SJSA1 (cell line): ENCODE measurements at regions not wholly inside any gene's neighbourhood (a gene's known extent, or its start where the extent isn't known, plus 50 kb on each side); places are given as distances from the start of the nearest gene placed in this dataset.

Experiments
- DNase-seq, 2 experiments: peaks; one replicate each; pipeline ENCODE4 v3.0.0-alpha.2; 2015 to 2020; ENCODE audit warnings: low spot score in 2 of 2, low read depth in 1 of 2
- H3K27ac ChIP-seq: fragments of 250-450 bp; sonication (Bioruptor Pico); 2 replicates; pipeline ENCODE4 v1.5.1; 2020; ENCODE audit warnings: mild to moderate bottlenecking, moderate library complexity
- H3K27me3 ChIP-seq: fragments of 250-450 bp; sonication (Bioruptor Pico); replicated peaks from 2 replicates; pipeline ENCODE4 v1.5.1; 2020; ENCODE audit warnings: mild to moderate bottlenecking, moderate library complexity
- H3K36me3 ChIP-seq: fragments of 250-450 bp; sonication (Bioruptor Pico); 2 replicates; pipeline ENCODE4 v1.5.1; 2020; ENCODE audit warnings: mild to moderate bottlenecking
- H3K4me1 ChIP-seq: fragments of 250-450 bp; sonication (Bioruptor Pico); replicated peaks from 2 replicates; pipeline ENCODE4 v1.6.1; 2021; ENCODE audit warnings: mild to moderate bottlenecking
- H3K4me3 ChIP-seq: fragments of 250-450 bp; sonication (Bioruptor Pico); 2 replicates; pipeline ENCODE4 v1.5.1; 2020; ENCODE audit warnings: mild to moderate bottlenecking
- H3K9me3 ChIP-seq: fragments of 250-450 bp; sonication (Bioruptor Pico); replicated peaks from 2 replicates; pipeline ENCODE4 v1.5.1; 2020; ENCODE audit warnings: mild to moderate bottlenecking

DNA sequence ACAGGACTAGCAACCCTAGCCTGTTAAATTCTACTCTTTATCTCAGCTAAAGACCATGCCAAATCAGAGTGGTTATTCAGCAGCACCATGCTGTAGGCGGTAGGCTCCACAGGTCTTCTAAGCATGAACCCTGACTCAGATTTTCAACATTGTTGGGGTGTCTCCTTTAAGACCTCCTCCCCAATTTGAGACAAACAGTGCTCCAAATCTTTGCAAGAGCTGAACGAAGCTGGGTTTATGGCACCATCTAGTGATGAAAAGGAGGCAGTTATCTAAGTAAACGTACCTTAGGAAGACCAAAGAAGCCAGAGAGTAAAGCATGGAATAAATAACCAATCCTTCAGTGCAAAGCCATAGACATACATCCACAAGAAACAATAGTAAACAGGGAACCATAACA lies 334.5 kb upstream of the SLC7A11 start:
- no peaks in the 10 kb centered on the region for H3K36me3 ChIP-seq
- no peaks in the 10 kb centered on the region for H3K4me1 ChIP-seq
- no peak overlapping the region for H3K4me3 ChIP-seq
- no peaks in the 10 kb centered on the region for H3K27me3 ChIP-seq
- no peak overlapping the region for H3K27ac ChIP-seq
- H3K9me3 ChIP-seq: 0 out of 2 replicates have a peak, but pooled peaks cover 4% of the 10 kb centered on the region
- DNase-seq: no peak

DNA sequence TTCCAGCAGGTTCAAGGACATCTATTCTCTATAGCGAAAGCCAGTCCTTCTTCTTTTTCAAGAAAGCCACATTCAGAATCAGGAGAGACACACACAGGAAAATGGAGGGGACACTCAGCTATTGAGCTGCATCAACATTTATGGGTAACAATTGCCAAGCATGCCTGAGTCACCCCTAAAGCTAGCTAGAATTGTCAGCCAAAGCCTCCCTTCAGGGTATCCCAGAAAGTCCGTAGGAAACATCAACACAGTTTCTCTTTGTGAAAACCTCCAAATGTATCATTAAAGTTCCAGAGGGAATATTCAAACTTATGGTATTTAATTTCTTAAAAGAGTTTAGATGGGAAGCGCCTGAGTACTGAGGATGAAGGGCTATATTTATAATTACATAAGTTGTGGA lies 331.1 kb upstream of the SLC7A11 start:
- 0 out of 2 replicates have a peak, but pooled peaks cover 4% of the 10 kb centered on the region for H3K9me3 ChIP-seq
- H3K27ac ChIP-seq: no peak overlapping the region
- DNase-seq: no peak
- no peaks in the 10 kb centered on the region for H3K27me3 ChIP-seq
- H3K36me3 ChIP-seq: no peaks in the 10 kb centered on the region
- no peaks in the 10 kb centered on the region for H3K4me1 ChIP-seq
- no peak overlapping the region for H3K4me3 ChIP-seq

DNA sequence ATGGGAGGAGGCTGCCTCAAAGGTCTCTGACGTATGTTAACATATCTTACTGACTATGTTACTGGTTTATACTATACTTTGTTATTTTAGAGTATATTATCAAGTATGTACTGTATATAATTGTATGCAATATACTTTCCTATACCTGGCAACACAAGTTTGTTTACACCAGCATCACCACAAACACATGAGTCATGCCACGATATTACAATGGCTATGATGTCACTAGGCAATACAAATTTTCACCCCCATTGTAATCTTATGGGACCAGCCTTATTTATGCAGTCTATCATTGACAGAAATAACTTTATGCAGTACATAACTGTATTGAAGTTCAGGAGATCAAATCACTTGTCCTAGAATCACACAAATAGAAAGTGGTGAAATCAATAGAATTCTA lies 329.9 kb upstream of the SLC7A11 start:
- Histone ChIP-seq H3K4me3 (no peak overlapping the region), H3K36me3 (no peaks in the 10 kb centered on the region), H3K27ac (no peak overlapping the region), H3K27me3 (no peaks in the 10 kb centered on the region), H3K4me1 (no peaks in the 10 kb centered on the region), H3K9me3 (no peaks in the 10 kb centered on the region)
- DNase-seq: no peak

DNA sequence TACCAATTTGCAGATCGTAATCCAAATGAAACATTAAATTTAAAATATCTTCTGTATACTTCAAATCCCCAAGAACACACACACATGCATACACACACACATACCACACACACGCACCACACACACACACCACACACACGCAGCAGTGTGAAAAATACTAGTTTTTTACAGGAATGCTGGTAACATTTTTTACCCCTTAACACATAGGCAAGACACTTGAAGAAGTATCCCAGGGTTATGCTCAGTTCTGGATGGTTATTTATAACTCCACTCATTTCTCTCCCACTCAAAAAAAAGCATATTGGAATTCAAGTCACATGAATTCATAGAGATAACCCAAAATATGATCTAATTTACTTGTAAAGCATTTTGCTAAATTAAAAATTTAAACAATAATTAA lies 325.5 kb upstream of the SLC7A11 start:
- Histone ChIP-seq H3K27ac (no peak overlapping the region), H3K9me3 (no peaks in the 10 kb centered on the region), H3K4me3 (no peak overlapping the region), H3K4me1 (peaks cover under 1% of the 10 kb centered on the region; the same call in 1 of the 2 replicates), H3K27me3 (no peaks in the 10 kb centered on the region), H3K36me3 (no peaks in the 10 kb centered on the region)
- DNase-seq: no peak

DNA sequence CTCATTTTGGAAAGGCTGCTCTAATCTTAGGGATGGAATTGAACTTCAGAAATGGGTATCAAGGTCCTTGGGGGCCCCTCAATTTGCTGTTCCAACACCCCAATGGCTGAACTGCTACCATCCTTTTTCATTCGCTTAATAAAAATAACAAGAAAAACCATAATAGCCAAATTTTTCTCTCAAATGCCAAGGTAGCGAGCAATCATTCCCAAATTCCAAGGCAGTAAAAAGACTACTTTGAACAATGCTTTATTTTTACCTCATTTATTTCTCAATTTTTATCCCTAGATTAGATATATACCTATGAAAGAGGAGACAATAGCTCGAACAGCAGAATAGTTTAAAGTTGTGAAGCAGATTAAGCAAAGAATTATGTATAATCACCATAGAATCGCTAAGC lies 323.4 kb upstream of the SLC7A11 start:
- no peaks in the 10 kb centered on the region for H3K9me3 ChIP-seq
- H3K4me3 ChIP-seq: no peak overlapping the region
- H3K36me3 ChIP-seq: no peaks in the 10 kb centered on the region
- no peaks in the 10 kb centered on the region for H3K27me3 ChIP-seq
- peaks cover 4% of the 10 kb centered on the region for H3K4me1 ChIP-seq
- no peak overlapping the region for H3K27ac ChIP-seq
- peak in 1 of 2 experiments; percentile 10 for DNase-seq

DNA sequence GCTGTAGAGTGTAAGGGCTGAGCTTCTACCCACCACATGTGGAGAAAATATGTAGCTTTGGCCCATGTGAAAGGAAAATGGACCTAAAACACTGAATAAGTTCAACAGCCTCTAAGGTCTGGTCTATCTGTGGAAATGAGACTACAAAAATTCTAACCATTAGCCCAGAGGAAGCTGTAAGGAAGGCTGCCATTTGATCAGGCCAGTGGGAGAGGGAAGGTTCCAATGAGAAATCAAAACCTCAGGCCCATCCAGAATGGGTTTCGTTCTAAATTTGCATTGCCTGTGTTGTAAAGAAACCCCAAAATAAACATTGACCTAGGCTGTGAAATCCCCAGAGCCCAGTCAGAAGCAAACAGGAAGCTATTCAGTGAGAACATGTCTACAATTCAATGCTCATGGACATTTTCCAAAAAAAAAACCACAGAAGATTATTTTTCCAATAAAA lies 320.4 kb upstream of the SLC7A11 start:
- H3K4me1 ChIP-seq: peaks cover 4% of the 10 kb centered on the region
- no peak overlapping the region for H3K4me3 ChIP-seq
- no peaks in the 10 kb centered on the region for H3K36me3 ChIP-seq
- H3K9me3 ChIP-seq: no peaks in the 10 kb centered on the region
- no peaks in the 10 kb centered on the region for H3K27me3 ChIP-seq
- DNase-seq: peak in 1 of 2 experiments; percentile 27
- peak overlapping the region; percentile 20; the same call in 1 of the 2 replicates for H3K27ac ChIP-seq

DNA sequence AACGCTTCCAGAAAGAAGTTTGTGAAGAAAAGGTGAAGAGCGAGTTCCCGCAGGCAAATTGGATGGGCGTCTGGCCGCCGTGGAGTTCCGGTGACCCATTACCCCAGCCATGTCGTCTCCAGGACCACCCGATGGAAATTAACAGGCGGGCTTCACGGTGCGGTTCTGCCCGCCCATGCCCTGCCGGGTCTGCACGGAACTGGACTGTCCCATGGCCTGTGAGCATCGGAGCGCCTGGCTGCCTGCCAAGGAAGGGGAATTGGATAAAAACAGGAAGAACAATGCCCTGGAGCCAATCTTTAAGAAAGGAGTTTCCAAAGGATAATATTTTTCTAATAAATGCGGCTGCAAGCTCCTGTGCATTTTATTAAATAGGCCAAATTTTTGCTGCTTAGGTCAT lies 319.8 kb upstream of the SLC7A11 start:
- no peaks in the 10 kb centered on the region for H3K36me3 ChIP-seq
- no peaks in the 10 kb centered on the region for H3K27me3 ChIP-seq
- DNase-seq: no peak
- H3K4me1 ChIP-seq: peaks cover 4% of the 10 kb centered on the region
- H3K27ac ChIP-seq: no peak overlapping the region
- H3K4me3 ChIP-seq: no peak overlapping the region
- H3K9me3 ChIP-seq: no peaks in the 10 kb centered on the region

DNA sequence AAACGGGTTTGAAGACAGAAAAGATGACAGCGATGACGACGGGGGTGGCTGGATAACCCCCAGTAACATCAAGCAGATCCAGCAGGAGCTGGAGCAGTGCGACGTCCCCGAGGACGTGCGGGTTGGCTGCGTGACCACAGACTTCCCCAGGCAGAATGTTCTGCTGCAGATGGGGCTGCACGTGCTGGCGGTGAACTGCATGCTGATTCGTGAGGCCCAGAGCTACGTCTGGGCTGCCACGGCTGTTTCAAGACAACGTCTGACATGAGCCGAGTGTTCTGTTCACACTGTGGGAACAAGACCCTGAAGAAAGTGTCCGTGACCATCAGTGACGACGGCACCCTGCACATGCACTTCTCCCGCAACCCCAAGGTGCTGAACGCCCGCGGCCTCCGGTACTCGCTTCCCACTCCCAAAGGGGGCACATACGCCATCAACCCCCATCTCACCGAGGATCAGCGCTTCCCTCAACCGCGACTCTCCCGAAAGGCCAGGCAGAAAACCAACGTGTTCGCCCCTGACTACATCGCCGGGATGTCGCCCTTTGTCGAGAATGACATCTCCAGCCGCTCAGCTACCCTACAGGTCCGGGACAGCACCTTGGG lies 319.2 kb upstream of the SLC7A11 start:
- no peak overlapping the region for H3K27ac ChIP-seq
- no peaks in the 10 kb centered on the region for H3K9me3 ChIP-seq
- no peak for DNase-seq
- H3K4me3 ChIP-seq: no peak overlapping the region
- no peaks in the 10 kb centered on the region for H3K27me3 ChIP-seq
- H3K4me1 ChIP-seq: peaks cover 4% of the 10 kb centered on the region
- no peaks in the 10 kb centered on the region for H3K36me3 ChIP-seq

DNA sequence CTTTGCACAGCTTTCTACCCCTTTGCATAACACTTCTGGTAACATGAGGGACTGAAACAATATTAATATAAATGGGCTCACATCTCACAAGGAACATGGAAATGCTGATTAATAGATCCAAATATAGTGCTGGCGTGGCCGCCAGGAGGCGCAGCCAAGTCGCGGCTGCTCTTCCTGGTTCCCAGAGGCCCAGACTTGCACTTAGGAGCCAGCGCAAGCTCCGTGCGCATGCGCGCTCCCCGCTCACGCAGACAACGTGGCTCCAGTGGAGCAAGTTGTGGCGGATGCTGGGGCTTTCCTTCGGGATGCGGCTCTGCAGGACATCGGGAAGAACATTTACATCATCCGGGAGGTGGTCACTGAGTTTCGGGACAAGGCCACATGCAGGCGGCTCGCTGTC lies 318.3 kb upstream of the SLC7A11 start:
- no peak overlapping the region for H3K27ac ChIP-seq
- no peaks in the 10 kb centered on the region for H3K36me3 ChIP-seq
- H3K27me3 ChIP-seq: no peaks in the 10 kb centered on the region
- H3K4me1 ChIP-seq: peaks cover 4% of the 10 kb centered on the region
- no peak for DNase-seq
- H3K9me3 ChIP-seq: no peaks in the 10 kb centered on the region
- no peak overlapping the region for H3K4me3 ChIP-seq

DNA sequence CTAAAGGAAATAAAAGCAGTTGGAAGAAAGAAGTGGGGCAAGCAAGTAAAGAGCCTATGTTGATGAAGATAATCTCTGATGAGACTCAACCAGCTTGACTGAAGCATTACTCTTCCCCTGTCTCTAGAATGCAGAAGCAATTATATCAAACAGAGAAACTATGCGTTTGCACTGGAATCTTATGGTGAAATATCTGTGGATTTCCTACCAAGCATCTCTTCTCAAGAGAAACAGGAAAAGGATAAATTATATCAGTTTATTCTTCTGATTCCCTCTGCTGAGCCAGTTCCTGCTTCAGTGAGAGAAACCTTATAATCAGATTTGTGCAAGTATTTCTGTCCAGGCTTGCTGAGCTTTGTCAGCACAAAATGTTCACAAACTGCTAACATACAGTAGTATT lies 316.7 kb upstream of the SLC7A11 start:
- Histone ChIP-seq H3K27ac (no peak overlapping the region), H3K27me3 (no peaks in the 10 kb centered on the region), H3K4me1 (peaks cover 4% of the 10 kb centered on the region), H3K9me3 (no peaks in the 10 kb centered on the region), H3K4me3 (no peak overlapping the region), H3K36me3 (no peaks in the 10 kb centered on the region)
- no peak for DNase-seq

DNA sequence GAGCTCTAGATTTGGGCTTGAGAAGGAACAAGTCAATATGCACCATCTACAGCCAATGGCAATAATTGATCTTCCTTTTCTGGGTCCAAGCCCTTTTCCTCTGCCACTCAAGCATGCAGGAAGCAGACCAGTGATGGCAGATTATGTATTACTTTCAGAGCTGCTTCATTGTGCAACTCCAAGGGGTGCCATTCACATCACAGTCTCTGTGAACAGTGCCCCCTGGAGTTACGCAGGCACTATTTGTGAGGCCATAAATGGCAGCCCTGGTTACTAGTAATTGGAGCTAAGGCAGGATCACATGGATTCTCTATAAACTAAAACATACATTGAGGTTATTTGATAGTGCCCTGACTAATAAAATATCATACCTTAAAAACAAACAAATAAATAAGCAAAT lies 313.4 kb upstream of the SLC7A11 start:
- no peak for DNase-seq

DNA sequence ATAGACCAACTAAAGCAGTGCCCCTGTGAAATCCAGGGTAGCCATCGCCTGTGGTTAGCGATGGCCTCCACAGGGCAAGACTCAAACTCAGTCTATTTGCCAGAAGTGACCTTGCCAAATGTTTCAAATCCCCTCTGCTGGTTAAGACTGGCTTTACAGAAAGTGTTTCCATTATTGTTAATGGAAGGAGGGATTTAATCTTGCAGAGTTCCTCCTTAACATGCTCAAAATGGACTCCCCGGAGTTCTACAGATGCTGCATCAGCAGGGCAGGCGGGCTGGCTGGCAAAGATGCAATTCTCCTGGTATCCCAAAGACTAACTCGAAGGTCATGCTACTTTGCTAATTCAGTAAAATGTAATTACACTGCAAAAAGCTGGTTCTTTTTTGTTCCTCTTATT lies 313.0 kb upstream of the SLC7A11 start:
- Histone ChIP-seq H3K9me3 (no peaks in the 10 kb centered on the region), H3K4me3 (no peak overlapping the region), H3K27ac (no peak overlapping the region), H3K27me3 (no peaks in the 10 kb centered on the region), H3K36me3 (no peaks in the 10 kb centered on the region), H3K4me1 (no peaks in the 10 kb centered on the region)
- DNase-seq: no peak

More for the DNA sequence above, 313.4 kb upstream of the SLC7A11 start:
- Histone ChIP-seq H3K4me3 (no peak overlapping the region), H3K36me3 (no peaks in the 10 kb centered on the region), H3K27me3 (no peaks in the 10 kb centered on the region), H3K27ac (no peak overlapping the region), H3K9me3 (no peaks in the 10 kb centered on the region), H3K4me1 (no peaks in the 10 kb centered on the region)

DNA sequence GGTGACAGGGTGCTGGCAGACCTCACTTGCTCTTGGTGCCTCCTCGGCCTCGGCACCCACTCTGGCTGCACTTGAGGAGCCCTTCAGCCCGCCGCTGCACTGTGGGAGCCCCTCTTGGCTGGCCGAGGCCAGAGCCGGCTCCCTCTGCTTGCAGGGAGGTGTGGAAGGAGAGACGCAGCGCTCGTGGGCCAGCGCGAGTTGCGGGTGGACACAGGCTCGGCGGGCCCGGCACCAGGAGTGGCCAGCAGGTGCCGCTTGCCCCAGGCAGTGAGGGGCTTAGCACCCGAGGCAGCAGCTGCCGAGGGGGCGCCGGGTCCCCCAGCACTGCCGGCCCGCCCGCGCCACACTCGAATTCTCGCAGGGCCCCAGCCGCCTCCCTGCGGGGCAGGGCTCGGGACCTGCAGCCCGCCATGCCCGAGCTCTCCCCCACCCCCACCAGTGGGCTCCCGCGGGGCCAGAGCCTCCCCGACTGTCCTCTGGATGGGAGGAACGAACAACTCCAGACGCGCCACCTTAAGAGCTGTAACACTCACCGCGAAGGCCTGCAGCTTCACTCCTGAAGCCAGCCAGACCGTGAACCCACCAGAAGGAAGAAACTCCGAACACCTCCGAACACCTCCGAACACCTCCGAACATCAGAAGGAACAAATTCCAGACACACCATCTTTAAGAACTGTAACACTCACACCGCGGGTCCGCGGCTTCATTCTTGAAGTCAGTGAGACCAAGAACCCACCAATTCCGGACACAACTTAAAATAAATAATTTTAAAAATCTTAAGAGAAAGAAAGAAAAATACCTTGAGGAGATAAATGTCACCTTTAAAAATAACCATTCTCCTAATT lies 311.1 kb upstream of the SLC7A11 start:
- no peak for DNase-seq
- Histone ChIP-seq H3K4me3 (no peak overlapping the region), H3K9me3 (no peaks in the 10 kb centered on the region), H3K27ac (no peak overlapping the region), H3K4me1 (no peaks in the 10 kb centered on the region), H3K27me3 (no peaks in the 10 kb centered on the region), H3K36me3 (no peaks in the 10 kb centered on the region)

DNA sequence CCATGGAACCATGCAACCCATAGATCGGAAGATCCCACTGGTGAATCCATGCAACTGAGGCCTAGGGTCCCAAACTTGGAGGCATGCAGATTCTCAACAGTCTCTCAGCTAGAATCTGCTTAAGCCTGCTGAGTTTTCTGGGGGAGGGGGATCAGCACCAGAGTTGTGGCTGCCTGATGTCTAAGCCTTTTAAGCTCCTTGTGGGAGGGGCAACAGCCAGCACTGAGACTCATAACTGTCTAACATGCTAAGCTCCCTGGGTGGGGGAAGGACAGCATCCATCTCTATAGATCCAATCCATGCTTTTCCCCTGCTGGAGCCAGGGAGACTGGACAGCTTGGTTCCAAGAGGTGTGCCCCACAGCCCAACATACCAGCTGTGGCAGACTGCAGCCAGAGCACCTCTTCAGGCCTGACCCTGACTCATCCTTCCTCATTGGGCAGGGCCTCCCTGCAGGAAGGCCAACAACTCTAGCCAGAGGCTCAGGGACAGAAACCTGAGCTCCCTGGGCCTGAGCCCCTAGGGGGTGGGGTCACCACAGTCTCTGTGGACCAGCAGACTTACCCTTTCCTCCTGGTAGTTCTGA lies 300.1 kb upstream of the SLC7A11 start:
- H3K27ac ChIP-seq: no peak overlapping the region
- no peaks in the 10 kb centered on the region for H3K9me3 ChIP-seq
- no peak for DNase-seq
- no peaks in the 10 kb centered on the region for H3K36me3 ChIP-seq
- no peaks in the 10 kb centered on the region for H3K27me3 ChIP-seq
- peaks cover 6% of the 10 kb centered on the region for H3K4me1 ChIP-seq
- no peak overlapping the region for H3K4me3 ChIP-seq
